GM21390 (cell line): ENCODE measurements at regions not wholly inside any gene's neighbourhood (a gene's known extent, or its start where the extent isn't known, plus 50 kb on each side); places are given as distances from the start of the nearest gene placed in this dataset.

Source experiments
- ATAC-seq: cut with Tn5 transposase; IDR thresholded peaks from one replicate; pipeline ENCODE4 v1.9.1; 2021; ENCODE audit not compliant: unreplicated experiment

DNA sequence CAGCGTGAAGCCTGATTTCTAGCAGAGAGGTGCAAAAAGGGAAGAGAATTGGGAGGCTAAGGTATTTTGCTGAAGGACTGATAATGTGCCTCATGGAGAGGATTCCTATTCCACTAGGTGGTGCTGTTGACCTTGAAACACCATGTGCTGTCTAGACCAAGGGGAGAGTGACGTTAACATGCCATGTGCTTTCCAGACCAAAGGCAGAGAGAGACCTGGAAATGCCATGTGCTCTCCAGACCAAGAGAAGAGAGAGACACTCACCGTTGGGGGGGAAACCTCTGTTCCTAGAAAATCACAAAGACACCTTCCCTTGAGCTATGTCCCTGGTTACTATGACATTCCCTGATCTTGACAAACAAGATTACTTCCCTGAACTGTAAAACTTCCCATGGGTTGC lies 286.0 kb upstream of the TUSC1 start:
- ATAC-seq = peak; percentile 73

DNA sequence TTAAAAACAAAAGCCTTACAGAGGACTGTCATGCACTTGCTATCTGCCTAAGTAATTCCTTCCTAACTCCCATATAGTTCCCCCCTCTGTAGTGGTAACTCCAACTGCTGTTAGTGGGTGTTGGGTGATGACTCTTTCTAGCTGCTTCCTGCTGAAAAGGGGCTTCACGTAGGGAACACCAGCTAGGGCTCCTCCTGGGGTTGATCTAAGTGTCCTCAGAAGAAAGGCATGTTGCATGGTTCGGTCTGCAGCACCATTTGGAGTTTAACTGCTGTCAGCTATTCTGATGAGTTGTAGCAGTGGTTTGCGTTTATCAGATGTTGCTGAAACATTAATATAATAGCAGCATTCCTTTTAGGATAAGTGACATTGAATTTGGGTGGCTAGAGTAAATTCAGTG lies 281.9 kb upstream of the TUSC1 start:
- ATAC-seq = no peak

DNA sequence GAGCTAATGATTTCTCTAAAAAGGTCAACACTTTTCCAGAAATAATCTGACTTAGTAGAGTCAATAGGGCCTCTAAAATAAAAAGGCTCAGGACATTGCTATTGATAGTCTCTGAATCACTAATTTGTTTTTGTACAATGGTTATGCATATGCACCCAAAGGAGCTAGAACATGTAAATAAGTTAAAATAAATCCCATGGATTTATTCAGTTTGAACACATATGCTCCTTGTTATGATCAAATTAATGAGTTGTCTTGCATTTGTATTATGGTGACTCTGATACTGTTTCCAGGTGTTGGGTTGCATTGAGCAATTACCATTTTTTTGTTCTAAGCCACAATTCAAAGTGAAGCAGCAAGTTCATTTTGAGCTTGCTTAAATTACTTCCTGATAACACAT lies 276.0 kb upstream of the TUSC1 start:
- ATAC-seq = no peak

DNA sequence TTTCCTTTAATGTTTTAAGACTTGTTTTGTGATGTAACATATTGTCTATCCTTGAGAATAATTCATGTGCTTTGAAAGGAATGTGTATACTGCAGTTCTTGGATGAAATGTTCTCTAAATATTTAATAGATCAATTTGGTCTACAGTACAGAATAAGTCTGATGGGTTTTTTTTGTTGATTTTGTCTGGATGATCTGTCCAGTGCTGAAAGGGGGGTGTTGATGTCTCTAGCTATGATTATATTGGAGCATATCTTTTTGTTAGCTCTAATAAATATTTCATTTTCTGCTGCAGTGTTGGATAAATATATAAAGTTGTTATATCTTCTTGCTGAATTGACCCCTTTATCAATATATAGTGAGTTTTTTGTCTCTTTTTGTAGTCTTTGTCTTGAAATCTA lies 269.9 kb upstream of the TUSC1 start:
- ATAC-seq = no peak

DNA sequence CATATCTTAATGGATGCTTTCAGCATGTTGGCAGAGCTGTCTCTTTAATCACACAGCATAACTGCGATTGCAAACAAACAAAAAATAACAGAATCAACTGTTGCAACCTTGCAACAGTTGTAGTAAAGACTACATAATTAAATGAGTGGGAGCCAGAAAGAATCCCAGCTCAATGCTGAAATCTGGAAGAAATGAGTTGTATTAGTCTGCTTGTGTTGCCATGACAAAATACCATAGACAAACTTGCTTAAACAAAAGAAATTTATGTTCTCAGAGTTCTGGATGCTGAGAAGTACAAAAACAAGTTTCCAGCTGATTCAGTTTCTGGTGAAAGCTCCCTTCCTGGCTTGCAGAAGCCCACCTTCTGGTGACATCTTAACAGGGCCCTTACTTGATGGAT lies 260.9 kb upstream of the TUSC1 start:
- ATAC-seq = no peak

DNA sequence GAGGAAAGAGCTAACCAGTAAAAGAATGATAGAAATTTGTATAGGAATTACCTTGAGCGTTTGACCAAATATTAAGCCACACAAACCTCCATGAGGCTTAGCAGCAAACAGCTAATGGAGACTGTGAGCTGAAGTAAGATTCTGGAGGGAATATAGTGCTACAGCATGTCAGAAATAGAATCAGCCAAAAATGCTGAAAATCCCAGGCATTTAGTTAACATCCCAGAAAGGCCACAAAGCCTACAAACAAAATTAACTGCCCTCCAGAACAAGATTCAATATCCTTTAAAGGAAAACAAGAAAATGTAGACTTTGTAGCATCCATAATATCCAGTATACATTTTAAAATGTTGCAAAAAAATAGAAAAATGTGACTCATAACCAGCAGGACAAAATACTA lies 257.8 kb upstream of the TUSC1 start:
- no peak for ATAC-seq

DNA sequence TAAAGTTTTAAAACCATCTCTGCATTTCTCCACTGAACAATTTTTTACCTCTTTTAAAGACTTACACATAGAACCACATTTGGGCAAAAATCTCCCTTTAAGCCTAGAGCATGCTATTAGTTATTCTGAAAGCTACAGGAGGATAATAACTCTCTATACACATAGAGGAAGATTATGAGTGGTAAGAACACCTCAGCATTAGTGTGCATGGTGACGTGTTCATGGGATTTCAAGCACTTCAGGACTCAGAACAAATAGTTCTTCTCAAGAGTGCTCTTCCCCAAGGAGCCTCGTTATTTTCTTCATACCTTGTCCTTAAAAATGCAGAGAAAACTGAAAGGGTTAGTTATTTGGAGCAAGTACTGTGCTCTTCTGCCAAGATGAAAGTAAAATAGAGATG lies 256.9 kb upstream of the TUSC1 start:
- no peak for ATAC-seq

DNA sequence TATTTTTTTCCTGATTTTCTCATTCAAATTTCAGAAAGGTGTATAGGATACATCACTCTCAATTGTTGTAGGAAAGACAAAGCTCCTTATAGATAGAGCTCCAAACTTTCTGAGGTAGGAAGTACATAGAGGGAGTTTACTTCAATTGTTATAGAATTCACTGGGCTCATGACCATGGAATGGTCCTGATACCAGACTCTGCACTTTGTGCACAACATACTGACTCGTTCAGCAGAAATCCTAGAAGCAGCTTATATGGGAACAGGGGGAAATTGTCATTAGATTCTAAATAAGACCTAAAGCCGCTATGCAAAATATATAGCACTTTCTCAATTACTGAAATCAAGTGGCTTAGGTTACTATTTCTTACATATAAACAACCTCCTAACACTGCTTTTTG lies 240.5 kb upstream of the TUSC1 start:
- ATAC-seq = no peak

DNA sequence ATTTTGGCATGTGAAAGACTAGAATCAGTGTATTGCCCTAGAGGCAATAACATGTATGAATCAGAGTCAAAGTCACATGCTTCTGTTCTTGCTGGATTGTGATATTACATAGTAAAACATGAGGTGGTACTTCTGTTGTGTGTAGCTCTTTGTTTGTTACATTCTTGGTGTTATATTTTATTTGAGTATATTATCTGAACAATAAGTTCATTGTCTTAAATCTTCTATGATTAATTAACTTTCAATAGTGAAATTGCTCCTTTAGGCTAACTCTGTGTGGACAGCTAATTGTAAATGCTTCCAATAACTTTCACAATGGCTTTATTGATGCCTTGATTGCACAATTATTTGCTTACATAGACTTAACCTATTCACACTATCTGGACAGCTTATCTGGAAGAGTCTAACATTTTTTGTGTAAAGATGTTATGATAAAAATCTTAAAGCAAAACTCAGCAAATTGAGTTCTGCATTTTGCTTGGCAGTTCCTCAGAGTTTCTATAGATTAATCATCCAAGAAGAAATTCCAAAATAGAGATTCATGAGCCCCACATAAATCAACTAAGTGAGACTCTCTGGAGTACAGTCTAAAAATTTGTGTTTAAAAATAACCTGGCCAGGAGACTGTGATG lies 239.6 kb upstream of the TUSC1 start:
- no peak for ATAC-seq

DNA sequence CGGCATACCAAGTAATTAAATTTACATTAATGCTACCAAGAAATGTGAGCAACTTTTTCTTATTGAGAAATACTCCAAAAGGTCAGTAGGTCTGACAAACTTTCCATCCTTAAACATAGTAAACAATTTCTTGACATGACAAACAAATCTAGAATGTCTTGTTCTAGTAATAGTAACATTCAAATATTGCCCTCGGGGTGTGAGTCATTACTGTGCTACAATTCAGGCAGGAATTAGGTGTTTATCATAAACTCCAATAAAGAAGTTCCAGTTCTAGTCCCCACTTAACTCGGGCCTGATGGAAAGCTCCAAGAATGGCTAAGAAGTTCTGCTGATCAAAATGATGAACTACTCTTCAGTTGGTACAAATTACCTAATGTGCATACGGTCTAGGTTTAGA lies 235.6 kb upstream of the TUSC1 start:
- ATAC-seq = no peak

DNA sequence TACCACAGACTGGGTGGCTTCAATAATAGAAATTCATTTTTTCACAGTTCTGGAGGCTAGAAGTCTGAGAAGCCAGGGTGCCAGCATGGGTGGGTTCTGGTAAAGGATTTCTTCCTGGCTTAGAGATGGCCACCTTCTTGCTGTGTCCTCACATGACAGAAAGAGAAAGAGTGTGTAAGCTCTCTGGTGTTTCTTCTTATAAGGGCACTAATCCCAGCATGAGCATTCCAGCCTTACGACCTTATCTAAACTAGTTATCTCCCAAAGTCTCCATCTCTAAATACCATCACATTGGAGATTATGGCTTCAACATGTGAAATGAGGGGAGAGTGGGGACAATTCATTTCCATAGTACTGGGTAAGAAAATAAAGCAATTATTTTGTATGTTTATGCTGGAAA lies 226.5 kb upstream of the TUSC1 start:
- ATAC-seq = no peak

DNA sequence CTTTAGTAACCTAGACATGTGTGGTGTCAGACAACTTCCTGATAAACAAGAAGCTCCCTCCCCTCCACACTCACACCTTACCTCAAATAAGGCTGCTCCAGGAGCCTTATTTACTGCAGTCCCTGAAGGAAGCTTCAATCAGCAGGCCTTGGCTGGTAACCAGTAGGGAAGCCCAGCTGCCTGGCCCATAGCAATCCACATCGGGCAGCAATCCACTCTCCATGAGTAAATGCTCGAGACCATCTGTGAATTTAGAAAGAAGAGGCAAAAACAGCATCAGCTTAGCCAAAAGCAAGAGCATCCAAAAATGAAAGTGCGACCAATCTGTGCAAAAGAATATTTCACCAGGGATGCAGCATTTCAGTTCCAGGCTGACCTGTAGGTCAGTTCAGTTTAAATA lies 213.3 kb upstream of the TUSC1 start:
- no peak for ATAC-seq

DNA sequence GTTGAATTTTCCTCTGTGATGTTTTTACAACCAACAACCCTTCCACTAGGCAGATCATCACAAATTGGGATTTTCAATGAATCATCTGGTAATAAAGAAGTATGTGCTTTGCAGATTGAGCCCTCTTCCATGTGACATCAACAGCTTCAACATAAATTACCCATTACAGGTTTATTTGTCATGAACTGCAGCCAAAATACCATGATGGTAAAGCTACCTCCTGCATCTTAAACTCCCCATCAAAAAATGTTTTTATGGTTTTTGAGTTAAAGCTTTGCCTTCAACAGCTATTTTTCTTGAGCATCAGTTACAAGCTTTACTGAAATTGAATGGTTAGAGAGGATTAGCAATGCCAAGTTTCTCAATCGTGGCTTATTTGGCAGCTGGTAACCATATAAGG lies 211.4 kb upstream of the TUSC1 start:
- no peak for ATAC-seq

DNA sequence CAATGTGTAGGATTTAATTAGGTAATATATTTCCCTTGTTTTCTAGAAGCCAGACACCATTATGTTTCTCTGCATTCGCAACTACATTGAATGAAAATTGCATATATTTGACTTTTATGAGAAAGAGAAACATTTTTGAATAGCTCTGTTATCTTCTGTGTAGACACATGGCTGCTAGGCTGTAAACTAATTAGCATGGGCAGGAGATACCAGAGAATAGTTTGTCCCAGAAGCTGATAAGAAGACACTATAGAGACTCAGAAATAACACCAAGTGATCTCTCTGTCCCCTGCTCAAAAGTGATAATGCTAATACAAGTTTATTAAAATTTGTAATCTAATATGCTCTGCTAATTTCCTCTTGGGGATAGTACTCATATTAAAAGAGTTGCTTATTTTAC lies 198.0 kb upstream of the TUSC1 start:
- no peak for ATAC-seq

DNA sequence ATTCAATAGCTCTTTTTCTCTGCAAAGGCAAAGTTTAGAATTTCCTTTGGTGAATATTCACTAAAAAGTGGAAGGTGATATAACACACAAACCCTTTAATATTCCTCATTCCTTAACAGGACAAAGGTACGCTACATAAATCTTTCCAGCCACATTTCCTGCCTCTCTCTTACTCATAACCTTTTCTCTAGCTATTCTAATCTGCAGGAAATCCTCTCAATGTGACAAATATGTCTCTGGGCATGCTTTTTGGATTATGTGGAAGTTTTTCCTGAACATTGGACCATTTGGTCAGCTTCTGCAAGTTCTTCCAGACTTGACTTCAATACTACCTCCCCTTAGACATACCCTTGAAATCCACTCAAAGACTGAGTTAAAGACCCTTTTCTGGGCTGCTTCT lies 186.3 kb upstream of the TUSC1 start:
- no peak for ATAC-seq

DNA sequence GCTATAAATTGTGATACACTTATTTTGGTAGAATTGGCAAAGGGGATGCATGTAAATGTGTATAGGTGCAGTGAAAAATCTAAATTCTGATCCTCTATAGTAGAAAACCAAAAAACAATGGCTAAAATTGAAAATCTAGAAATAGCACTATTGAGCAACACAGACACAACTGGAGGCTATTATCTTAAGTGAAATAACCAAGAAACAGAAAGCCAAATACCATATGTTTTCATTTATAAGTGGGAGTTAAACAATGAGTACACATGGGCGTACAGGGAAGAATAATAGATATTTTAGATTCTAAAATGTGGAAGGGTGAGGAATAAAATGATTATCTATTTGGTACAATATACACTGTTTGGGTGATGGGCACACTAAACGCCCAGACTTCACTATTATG lies 183.2 kb upstream of the TUSC1 start:
- no peak for ATAC-seq

DNA sequence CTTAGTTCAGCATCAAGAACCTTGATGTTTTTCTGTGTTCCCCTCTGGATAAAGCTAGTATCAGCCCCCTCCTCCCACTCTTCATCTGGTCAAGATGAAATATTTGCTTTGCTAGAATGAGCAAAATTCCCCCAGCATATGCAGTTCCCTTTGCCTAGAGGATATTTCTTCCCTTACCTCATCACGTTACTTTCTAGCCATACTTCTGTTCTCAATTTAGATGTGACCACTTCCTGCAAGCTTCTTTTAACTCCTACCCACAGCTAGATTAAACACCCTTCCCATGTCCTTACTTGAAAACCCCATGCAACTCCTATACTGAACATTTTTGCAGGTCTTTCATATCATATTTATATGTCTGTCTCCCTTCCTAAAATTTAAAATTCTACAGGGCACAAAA lies 178.9 kb upstream of the TUSC1 start:
- ATAC-seq = no peak

DNA sequence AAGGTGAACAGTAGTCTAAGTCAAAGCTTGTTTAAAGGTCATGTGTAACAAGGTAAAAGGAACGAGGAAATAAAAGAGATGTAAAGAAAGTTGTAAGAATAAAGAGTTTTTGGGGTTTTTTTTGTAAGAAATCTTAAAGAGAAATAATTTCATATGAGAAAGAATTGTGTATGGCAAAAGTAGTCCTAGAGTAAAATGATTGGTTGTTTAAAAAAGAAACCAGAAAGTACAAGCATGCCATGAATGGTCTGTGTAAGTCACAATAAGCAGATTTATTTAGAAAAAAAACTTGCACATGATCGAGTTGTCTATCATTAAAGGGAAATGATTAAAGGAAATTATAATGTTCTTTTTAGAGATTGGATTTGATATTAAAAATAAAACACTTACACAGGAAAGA lies 172.6 kb upstream of the TUSC1 start:
- ATAC-seq = no peak

DNA sequence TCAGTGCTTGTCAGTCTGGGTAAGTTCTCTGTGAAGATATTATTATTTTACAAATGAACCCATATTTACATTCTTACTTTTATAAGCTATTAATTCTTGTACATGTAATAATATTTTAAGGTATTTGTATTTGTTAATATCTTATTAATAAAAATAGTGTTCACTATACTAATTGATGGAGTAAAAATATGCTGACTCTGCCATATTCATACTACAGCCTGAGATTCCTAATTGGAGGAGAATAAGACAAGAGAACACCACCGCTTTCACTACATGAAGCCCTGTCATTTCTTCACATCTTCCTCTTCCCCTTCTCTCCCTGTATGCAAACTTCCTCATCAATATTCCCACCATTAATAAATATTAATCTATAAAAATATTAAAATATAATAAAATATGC lies 167.6 kb upstream of the TUSC1 start:
- no peak for ATAC-seq

DNA sequence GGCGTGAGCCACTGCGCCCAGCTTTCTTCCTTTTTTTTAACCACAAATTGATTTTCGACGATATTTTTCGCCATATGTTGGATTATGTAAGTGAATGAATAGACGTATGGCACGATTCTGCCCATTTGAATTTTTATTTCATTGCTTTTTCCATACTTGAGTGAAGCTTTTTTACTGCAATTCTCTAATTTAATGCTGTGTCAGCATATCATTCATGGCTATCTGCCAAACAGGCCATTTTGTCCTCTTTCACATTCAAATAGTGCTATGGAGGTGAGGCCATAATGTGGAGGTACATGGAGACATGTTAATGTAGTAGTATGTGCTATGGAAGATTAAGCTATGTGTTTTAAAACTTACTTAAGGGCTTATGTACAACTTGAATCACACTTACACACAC lies 152.1 kb upstream of the TUSC1 start:
- no peak for ATAC-seq

DNA sequence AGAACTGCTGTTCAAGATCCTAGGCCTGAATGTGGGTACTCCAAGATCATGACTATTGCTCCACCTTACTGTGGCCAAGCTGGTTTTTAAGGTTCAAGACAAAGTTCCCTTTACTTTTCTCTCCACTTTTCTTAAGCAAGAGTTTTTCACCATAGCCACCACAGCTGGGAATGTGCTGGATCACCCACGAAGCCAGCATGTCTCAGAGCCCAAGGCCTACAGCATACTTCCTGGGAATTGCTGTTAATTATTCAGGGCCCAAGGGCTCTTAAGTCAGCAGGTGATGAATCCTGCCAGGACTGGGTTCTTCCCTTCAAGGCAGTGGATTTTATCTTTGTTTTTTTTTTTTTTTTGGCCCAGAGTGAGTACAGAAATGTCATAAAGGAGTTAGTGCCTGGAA lies 149.4 kb upstream of the TUSC1 start:
- no peak for ATAC-seq

DNA sequence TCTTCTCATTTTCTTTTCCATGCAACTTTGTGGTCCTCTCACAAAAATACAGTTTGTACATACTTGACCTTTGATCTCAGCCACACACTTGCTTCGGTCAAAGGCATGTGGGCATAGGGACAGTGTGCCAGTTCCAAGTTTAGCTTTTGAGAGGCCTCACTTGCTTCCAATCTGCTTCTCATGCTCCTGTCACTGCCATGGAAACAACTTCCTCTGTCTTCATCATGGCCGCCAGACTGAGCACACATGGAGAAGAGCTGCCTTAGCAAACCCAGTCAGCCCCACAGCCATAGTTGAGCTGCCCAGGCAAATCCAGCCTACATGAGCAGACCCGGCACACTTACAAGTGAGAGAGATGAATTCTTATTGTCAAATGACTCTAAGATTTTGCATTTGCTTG lies 138.2 kb upstream of the TUSC1 start:
- no peak for ATAC-seq

DNA sequence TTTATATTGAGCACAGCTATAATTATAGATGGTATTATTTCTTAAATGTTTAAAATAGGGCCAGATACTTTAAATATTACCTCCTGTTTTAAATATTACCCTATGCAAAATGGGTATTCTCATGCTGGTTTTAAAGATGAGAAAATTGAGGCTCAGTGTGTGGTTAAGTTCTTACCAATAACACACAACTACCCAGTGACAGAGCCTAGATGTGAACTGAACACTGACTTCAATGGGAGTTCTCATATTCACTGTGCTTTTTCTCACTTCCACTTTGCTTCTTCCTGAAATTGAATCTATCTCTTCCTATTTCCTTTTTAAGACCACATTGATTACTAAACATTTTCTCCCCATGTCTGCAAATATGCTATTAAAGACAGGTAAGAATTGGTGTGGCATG lies 135.8 kb upstream of the TUSC1 start:
- no peak for ATAC-seq

DNA sequence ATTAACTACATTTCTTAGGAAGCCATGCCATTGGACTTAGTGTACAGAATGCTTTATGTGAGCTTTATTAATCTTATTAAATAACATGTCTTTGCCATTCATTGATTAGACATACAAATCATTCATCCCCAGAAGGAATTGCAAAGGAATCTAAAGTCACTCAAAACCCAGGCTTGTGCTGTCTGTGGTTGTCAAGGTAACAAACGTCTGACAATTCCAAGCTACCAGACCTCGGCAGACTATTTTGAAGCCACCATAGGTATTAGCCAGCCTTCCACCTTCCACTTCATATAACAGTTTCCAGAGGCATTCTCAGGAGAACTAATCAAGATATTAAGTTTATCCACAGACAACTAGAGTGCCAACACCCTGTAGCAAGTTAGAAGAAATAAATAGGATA lies 135.2 kb upstream of the TUSC1 start:
- ATAC-seq = no peak
